ENCODE measurements at regions not wholly inside any gene's neighbourhood (a gene's known extent, or its start where the extent isn't known, plus 50 kb on each side); places are given as distances from the start of the nearest gene placed in this dataset.

- no peak for TF ChIP-seq CTCF (IDR thresholded peaks at IDR 0.05)
- TF ChIP-seq POLR2A (IDR thresholded peaks at IDR 0.05), result no peak
- no peak for TF ChIP-seq EP300 (IDR thresholded peaks at IDR 0.05)
Observed at GRCh38 chr13:90787007-90787406, 560.5 kb upstream of the MIR17HG start.

All from ovary (tissue), 3 donors.